Spleen (tissue), 7 donors: ENCODE measurements at regions not wholly inside any gene's neighbourhood (a gene's known extent, or its start where the extent isn't known, plus 50 kb on each side); places are given as distances from the start of the nearest gene placed in this dataset.

Experiments used
- CTCF ChIP-seq, 11 experiments: fragments of 200-600 bp in 7 of 11; fragments of 450-650 bp in 4 of 11; sonication (generic) in 4 of 11; IDR thresholded peaks in 8 of 11; conservative IDR thresholded peaks in 3 of 11; 1 replicate in 7 of 11; 2 replicates in 4 of 11; pipeline versions ENCODE4 v1.4.0 to v1.8.0; 2016 to 2021; ENCODE audit warnings: antibody characterized with exemption in 11 of 11, inconsistent platforms in 4 of 11, mild to moderate bottlenecking in 1 of 11
- POLR2A ChIP-seq, 3 donors: fragments of 450-650 bp; IDR thresholded peaks; one replicate each; pipeline ENCODE4 v1.5.1; 2017; ENCODE audit warnings: antibody characterized with exemption in 3 of 3, mild to moderate bottlenecking in 1 of 3
- donor health status: DM: no; HTN: no; CAD: no; lungs with moderate emphysema.
- donor health status: DM: no; HTN: no; CAD: no.
- donor health status: DM: no; HTN: no; CAD: no.

GRCh38 chr2:122525336-122525735 lies 769.9 kb downstream of the TSN start:
- TF ChIP-seq CTCF (IDR thresholded peaks at IDR 0.05 in 8 of 11, conservative IDR thresholded peaks at IDR 0.05 in 3 of 11) (no peak), POLR2A (IDR thresholded peaks at IDR 0.05) (no peak)
